Hepatocyte (in vitro differentiated cells): ENCODE measurements at regions not wholly inside any gene's neighbourhood (a gene's known extent, or its start where the extent isn't known, plus 50 kb on each side); places are given as distances from the start of the nearest gene placed in this dataset.

Experiments
- DNase-seq: peaks from one replicate; pipeline ENCODE4 v3.0.0-alpha.2; 2016; ENCODE audit warnings: low spot score
- H2AFZ ChIP-seq: fragments of 200-600 bp; sonication (generic); 2 replicates; pipeline ENCODE4 v1.6.0; 2016; ENCODE audit warnings: antibody characterized with exemption, mild to moderate bottlenecking
- H3K27ac ChIP-seq: fragments of 200-600 bp; sonication (generic); 2 replicates; pipeline ENCODE4 v1.5.1; 2016; ENCODE audit warnings: mild to moderate bottlenecking
- H3K27me3 ChIP-seq: fragments of 200-600 bp; sonication (generic); 2 replicates; pipeline ENCODE4 v1.6.1; 2016
- H3K36me3 ChIP-seq: fragments of 200-600 bp; sonication (generic); replicated peaks from 2 replicates; pipeline ENCODE4 v1.5.1; 2016; ENCODE audit warnings: low read depth; ENCODE audit not compliant: insufficient read depth
- H3K4me1 ChIP-seq: fragments of 200-600 bp; sonication (generic); 2 replicates; pipeline ENCODE4 v1.5.1; 2016; ENCODE audit warnings: mild to moderate bottlenecking, moderate library complexity; ENCODE audit not compliant: insufficient read depth
- H3K4me2 ChIP-seq: fragments of 200-600 bp; sonication (generic); 2 replicates; pipeline ENCODE4 v1.6.0; 2016
- H3K4me3 ChIP-seq: fragments of 200-600 bp; sonication (generic); 2 replicates; pipeline ENCODE4 v1.5.1; 2016; ENCODE audit warnings: mild to moderate bottlenecking
- H3K79me2 ChIP-seq: fragments of 200-600 bp; sonication (generic); 2 replicates; pipeline ENCODE4 v1.6.0; 2017; ENCODE audit warnings: mild to moderate bottlenecking
- H3K9me2 ChIP-seq: fragments of 200-600 bp; sonication (generic); replicated peaks from 2 replicates; pipeline ENCODE4 v1.6.0; 2017; ENCODE audit warnings: mild to moderate bottlenecking; ENCODE audit not compliant: insufficient read depth
- H3K9me3 ChIP-seq: fragments of 200-600 bp; sonication (generic); 2 replicates; pipeline ENCODE4 v1.5.1; 2016; ENCODE audit warnings: low read depth, mild to moderate bottlenecking
- H4K20me1 ChIP-seq: fragments of 200-600 bp; sonication (generic); 2 replicates; pipeline ENCODE4 v1.6.0; 2016; ENCODE audit warnings: mild to moderate bottlenecking; ENCODE audit not compliant: insufficient read depth, poor library complexity, severe bottlenecking
- CTCF ChIP-seq: fragments of 200-600 bp; sonication (generic); IDR thresholded peaks from 2 replicates; pipeline ENCODE4 v1.5.1; 2016; ENCODE audit warnings: antibody characterized with exemption, mild to moderate bottlenecking; ENCODE audit not compliant: poor library complexity
- EZH2 ChIP-seq: fragments of 200-600 bp; sonication (generic); IDR thresholded peaks from 2 replicates; pipeline ENCODE4 v1.6.1; 2016; ENCODE audit warnings: antibody characterized with exemption, mild to moderate bottlenecking, borderline replicate concordance
- EZH2phosphoT487 ChIP-seq: fragments of 200-600 bp; sonication (generic); IDR thresholded peaks from one replicate; pipeline ENCODE4 v1.6.1; 2018; ENCODE audit warnings: antibody characterized with exemption, mild to moderate bottlenecking, low read depth, moderate library complexity; ENCODE audit not compliant: unreplicated experiment, severe bottlenecking
- WGBS: methylation state at CpG from one replicate; pipeline ENCODE4 v1.1.6; 2016; ENCODE audit warnings: low lambda C conversion rate; ENCODE audit errors: missing lambda C conversion rate; 5-methylcytosine and 5-hydroxymethylcytosine counted together

GRCh38 chr1:219701476-219701875 is 88.6 kb upstream of the ZC3H11B start:
- Histone ChIP-seq H3K27me3 (no peaks in the 10 kb centered on the region), H3K9me3 (no peaks in the 10 kb centered on the region), H3K4me1 (no peaks in the 10 kb centered on the region), H3K79me2 (no peaks in the 10 kb centered on the region), H3K4me2 (no peak overlapping the region), H2AFZ (no peak overlapping the region), H3K4me3 (no peak overlapping the region), H3K9me2 (no peaks in the 10 kb centered on the region), H4K20me1 (no peaks in the 10 kb centered on the region), H3K27ac (no peak overlapping the region), H3K36me3 (no peaks in the 10 kb centered on the region)
- TF ChIP-seq EZH2 = no peak
- no peak for TF ChIP-seq CTCF
- TF ChIP-seq EZH2phosphoT487 = no peak
- DNase-seq = no peak
- 86% methylated on average over 3 of the region's 3 CpGs for WGBS

- Histone ChIP-seq H2AFZ (no peak overlapping the region), H3K4me1 (no peaks in the 10 kb centered on the region), H3K4me3 (no peak overlapping the region), H3K9me2 (no peaks in the 10 kb centered on the region), H3K27ac (no peak overlapping the region), H4K20me1 (no peaks in the 10 kb centered on the region), H3K79me2 (no peaks in the 10 kb centered on the region), H3K27me3 (no peaks in the 10 kb centered on the region), H3K4me2 (no peak overlapping the region), H3K9me3 (no peaks in the 10 kb centered on the region), H3K36me3 (no peaks in the 10 kb centered on the region)
- WGBS = 61% methylated on average over 5 of the region's 5 CpGs
- no peak for DNase-seq
- TF ChIP-seq EZH2phosphoT487 = no peak
- TF ChIP-seq EZH2 = no peak
- TF ChIP-seq CTCF = no peak
Observed at GRCh38 chr1:219699870-219700269, 87.0 kb upstream of the ZC3H11B start.

GRCh38 chr1:219697682-219698081 is 84.8 kb upstream of the ZC3H11B start:
- 78% methylated on average over 1 of the region's 1 CpG for WGBS
- no peak for TF ChIP-seq EZH2

GRCh38 chr1:219692981-219693380 is 80.1 kb upstream of the ZC3H11B start:
- no peak for TF ChIP-seq EZH2
- no peak for TF ChIP-seq CTCF
- no peak for TF ChIP-seq EZH2phosphoT487
- Histone ChIP-seq H3K36me3 (no peaks in the 10 kb centered on the region), H3K9me3 (no peaks in the 10 kb centered on the region), H3K4me1 (no peaks in the 10 kb centered on the region), H3K79me2 (no peaks in the 10 kb centered on the region), H3K27ac (no peak overlapping the region), H3K9me2 (no peaks in the 10 kb centered on the region), H3K4me2 (no peak overlapping the region), H2AFZ (no peak overlapping the region), H3K27me3 (no peaks in the 10 kb centered on the region), H3K4me3 (no peak overlapping the region), H4K20me1 (no peaks in the 10 kb centered on the region)
- DNase-seq = no peak
- WGBS = 86% methylated on average over 2 of the region's 2 CpGs

More at GRCh38 chr1:219697682-219698081, 84.8 kb upstream of the ZC3H11B start:
- no peaks in the 10 kb centered on the region for H3K9me2 ChIP-seq
- DNase-seq = no peak
- H3K79me2 ChIP-seq = no peaks in the 10 kb centered on the region
- H3K4me3 ChIP-seq = no peak overlapping the region
- H3K4me1 ChIP-seq = no peaks in the 10 kb centered on the region
- H4K20me1 ChIP-seq = no peaks in the 10 kb centered on the region
- no peak overlapping the region for H3K27ac ChIP-seq
- no peaks in the 10 kb centered on the region for H3K36me3 ChIP-seq
- no peak overlapping the region for H2AFZ ChIP-seq
- H3K4me2 ChIP-seq = no peak overlapping the region
- no peaks in the 10 kb centered on the region for H3K27me3 ChIP-seq
- H3K9me3 ChIP-seq = no peaks in the 10 kb centered on the region
